Hepatocyte (in vitro differentiated cells): ENCODE measurements at regions not wholly inside any gene's neighbourhood (a gene's known extent, or its start where the extent isn't known, plus 50 kb on each side); places are given as distances from the start of the nearest gene placed in this dataset.

Source experiments
- DNase-seq: peaks from one replicate; pipeline ENCODE4 v3.0.0-alpha.2; 2016; ENCODE audit warnings: low spot score
- H2AFZ ChIP-seq: fragments of 200-600 bp; sonication (generic); 2 replicates; pipeline ENCODE4 v1.6.0; 2016; ENCODE audit warnings: antibody characterized with exemption, mild to moderate bottlenecking
- H3K27ac ChIP-seq: fragments of 200-600 bp; sonication (generic); 2 replicates; pipeline ENCODE4 v1.5.1; 2016; ENCODE audit warnings: mild to moderate bottlenecking
- H3K27me3 ChIP-seq: fragments of 200-600 bp; sonication (generic); 2 replicates; pipeline ENCODE4 v1.6.1; 2016
- H3K36me3 ChIP-seq: fragments of 200-600 bp; sonication (generic); replicated peaks from 2 replicates; pipeline ENCODE4 v1.5.1; 2016; ENCODE audit warnings: low read depth; ENCODE audit not compliant: insufficient read depth
- H3K4me1 ChIP-seq: fragments of 200-600 bp; sonication (generic); 2 replicates; pipeline ENCODE4 v1.5.1; 2016; ENCODE audit warnings: mild to moderate bottlenecking, moderate library complexity; ENCODE audit not compliant: insufficient read depth
- H3K4me2 ChIP-seq: fragments of 200-600 bp; sonication (generic); 2 replicates; pipeline ENCODE4 v1.6.0; 2016
- H3K4me3 ChIP-seq: fragments of 200-600 bp; sonication (generic); 2 replicates; pipeline ENCODE4 v1.5.1; 2016; ENCODE audit warnings: mild to moderate bottlenecking
- H3K79me2 ChIP-seq: fragments of 200-600 bp; sonication (generic); 2 replicates; pipeline ENCODE4 v1.6.0; 2017; ENCODE audit warnings: mild to moderate bottlenecking
- H3K9me2 ChIP-seq: fragments of 200-600 bp; sonication (generic); replicated peaks from 2 replicates; pipeline ENCODE4 v1.6.0; 2017; ENCODE audit warnings: mild to moderate bottlenecking; ENCODE audit not compliant: insufficient read depth
- H3K9me3 ChIP-seq: fragments of 200-600 bp; sonication (generic); 2 replicates; pipeline ENCODE4 v1.5.1; 2016; ENCODE audit warnings: low read depth, mild to moderate bottlenecking
- H4K20me1 ChIP-seq: fragments of 200-600 bp; sonication (generic); 2 replicates; pipeline ENCODE4 v1.6.0; 2016; ENCODE audit warnings: mild to moderate bottlenecking; ENCODE audit not compliant: insufficient read depth, poor library complexity, severe bottlenecking
- CTCF ChIP-seq: fragments of 200-600 bp; sonication (generic); IDR thresholded peaks from 2 replicates; pipeline ENCODE4 v1.5.1; 2016; ENCODE audit warnings: antibody characterized with exemption, mild to moderate bottlenecking; ENCODE audit not compliant: poor library complexity
- EZH2 ChIP-seq: fragments of 200-600 bp; sonication (generic); IDR thresholded peaks from 2 replicates; pipeline ENCODE4 v1.6.1; 2016; ENCODE audit warnings: antibody characterized with exemption, mild to moderate bottlenecking, borderline replicate concordance
- EZH2phosphoT487 ChIP-seq: fragments of 200-600 bp; sonication (generic); IDR thresholded peaks from one replicate; pipeline ENCODE4 v1.6.1; 2018; ENCODE audit warnings: antibody characterized with exemption, mild to moderate bottlenecking, low read depth, moderate library complexity; ENCODE audit not compliant: unreplicated experiment, severe bottlenecking
- WGBS: methylation state at CpG from one replicate; pipeline ENCODE4 v1.1.6; 2016; ENCODE audit warnings: low lambda C conversion rate; ENCODE audit errors: missing lambda C conversion rate; 5-methylcytosine and 5-hydroxymethylcytosine counted together

- TF ChIP-seq EZH2 = no peak
- TF ChIP-seq EZH2phosphoT487 = no peak
- TF ChIP-seq CTCF = no peak
- Histone ChIP-seq H3K36me3 (no peaks in the 10 kb centered on the region), H3K4me3 (no peak overlapping the region)
Observed at GRCh38 chr1:217032715-217033367, 309.6 kb upstream of the ESRRG start.

DNA sequence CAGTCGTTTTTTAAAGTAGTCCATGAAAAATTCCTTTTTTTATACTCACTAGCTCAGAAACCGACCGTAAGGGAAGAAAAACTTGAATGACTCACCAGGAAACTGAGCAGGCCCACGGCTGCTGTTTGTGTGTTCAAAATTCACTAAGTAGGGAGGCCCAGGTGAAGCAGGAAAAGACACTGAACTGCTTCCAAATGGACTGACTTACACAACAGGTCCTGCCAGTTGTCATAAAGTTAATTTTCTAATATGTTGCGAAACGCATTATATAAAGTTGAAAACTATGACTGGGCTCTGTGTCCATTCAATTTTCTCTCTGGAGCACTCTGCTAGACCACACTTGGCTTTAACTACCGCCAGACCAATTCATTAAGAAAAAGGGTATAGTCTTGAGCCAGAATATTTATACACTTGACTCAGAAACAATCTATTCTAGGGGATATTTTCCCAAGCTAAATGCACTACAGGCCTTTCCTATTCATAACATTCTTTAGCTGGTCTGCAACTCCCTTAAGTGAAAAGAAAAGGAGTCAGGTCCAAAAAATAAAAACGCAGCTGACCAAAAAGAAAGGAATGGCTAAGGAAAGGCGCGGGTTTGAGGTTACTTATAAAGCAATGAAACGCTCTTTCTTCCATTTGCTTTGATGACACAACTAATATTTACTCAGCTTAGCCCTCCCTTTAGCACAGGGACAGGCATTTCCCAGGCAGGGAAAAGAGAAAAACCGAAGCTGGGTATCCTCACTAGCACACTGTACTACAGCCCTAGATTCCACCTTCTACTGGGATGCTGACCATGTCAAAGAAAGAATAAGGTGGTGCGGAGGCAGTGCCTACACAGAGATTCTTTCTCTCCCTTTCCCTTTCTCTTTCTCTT lies 306.3 kb upstream of the ESRRG start:
- no peaks in the 10 kb centered on the region for H3K36me3 ChIP-seq
- H3K4me2 ChIP-seq = peak overlapping the region; percentile 46
- peak; percentile 71 for DNase-seq
- no peaks in the 10 kb centered on the region for H3K79me2 ChIP-seq
- H3K27me3 ChIP-seq = no peaks in the 10 kb centered on the region
- no peak overlapping the region for H3K4me3 ChIP-seq
- no peaks in the 10 kb centered on the region for H3K9me3 ChIP-seq
- H3K27ac ChIP-seq = peak overlapping the region; percentile 58
- H3K4me1 ChIP-seq = peaks cover 4% of the 10 kb centered on the region
- H3K9me2 ChIP-seq = no peaks in the 10 kb centered on the region
- TF ChIP-seq EZH2phosphoT487 (no peak), EZH2 (no peak), CTCF (no peak)
- no peaks in the 10 kb centered on the region for H4K20me1 ChIP-seq
- no peak overlapping the region for H2AFZ ChIP-seq
- 58% methylated on average over 13 of the region's 13 CpGs for WGBS

More at GRCh38 chr1:217032715-217033367, 309.6 kb upstream of the ESRRG start:
- H3K27me3 ChIP-seq = no peaks in the 10 kb centered on the region
- no peaks in the 10 kb centered on the region for H4K20me1 ChIP-seq
- WGBS = 92% methylated on average over 4 of the region's 4 CpGs
- no peaks in the 10 kb centered on the region for H3K9me2 ChIP-seq
- H3K4me2 ChIP-seq = no peak overlapping the region
- H3K9me3 ChIP-seq = no peaks in the 10 kb centered on the region
- H3K4me1 ChIP-seq = peaks cover 4% of the 10 kb centered on the region
- H3K79me2 ChIP-seq = no peaks in the 10 kb centered on the region
- no peak overlapping the region for H2AFZ ChIP-seq
- DNase-seq = no peak
- H3K27ac ChIP-seq = no peak overlapping the region

DNA sequence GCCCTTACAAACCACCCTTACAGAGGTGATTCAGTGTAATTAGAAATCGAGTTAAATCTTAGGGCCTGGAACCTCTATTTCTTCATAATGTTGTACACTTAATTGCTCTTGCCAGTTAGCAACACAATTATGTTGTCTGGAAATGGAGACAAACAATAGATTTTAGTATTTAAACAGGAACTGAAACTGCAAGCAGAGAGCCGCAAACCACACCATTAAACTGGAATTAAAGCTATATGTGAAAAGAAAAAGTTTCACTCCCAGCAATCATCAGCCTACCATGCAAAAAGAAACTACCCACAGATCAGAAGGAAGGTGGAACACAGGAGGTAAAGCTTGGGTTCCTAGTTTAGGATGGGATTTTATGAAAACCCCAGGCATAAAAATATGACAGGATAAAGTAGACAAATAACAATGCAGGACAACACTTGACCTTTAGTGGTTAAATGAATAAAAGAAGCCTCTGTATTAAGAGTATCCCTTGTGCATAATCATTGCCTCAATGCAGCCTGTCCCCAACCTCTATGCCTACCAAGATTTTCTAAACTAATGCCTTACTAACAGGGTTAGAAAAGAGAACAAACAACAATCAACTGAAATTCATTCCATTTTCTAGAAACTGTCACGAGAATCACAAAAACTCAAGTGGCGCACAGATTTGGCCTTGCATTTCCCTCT lies 304.3 kb upstream of the ESRRG start:
- H3K9me3 ChIP-seq = no peaks in the 10 kb centered on the region
- H4K20me1 ChIP-seq = no peaks in the 10 kb centered on the region
- H3K9me2 ChIP-seq = no peaks in the 10 kb centered on the region
- no peaks in the 10 kb centered on the region for H3K79me2 ChIP-seq
- H3K4me1 ChIP-seq = peaks cover 4% of the 10 kb centered on the region
- no peaks in the 10 kb centered on the region for H3K36me3 ChIP-seq
- WGBS = 93% methylated on average over 4 of the region's 4 CpGs
- no peak overlapping the region for H3K4me2 ChIP-seq
- H2AFZ ChIP-seq = no peak overlapping the region
- DNase-seq = no peak
- H3K27me3 ChIP-seq = no peaks in the 10 kb centered on the region
- no peak overlapping the region for H3K27ac ChIP-seq
- TF ChIP-seq CTCF (no peak), EZH2phosphoT487 (no peak), EZH2 (no peak)
- no peak overlapping the region for H3K4me3 ChIP-seq
